Hepatic stellate cell (primary cell): ENCODE measurements at regions not wholly inside any gene's neighbourhood (a gene's known extent, or its start where the extent isn't known, plus 50 kb on each side); places are given as distances from the start of the nearest gene placed in this dataset.
"Not testable (repeated sequence)": the region's sequence is repeated elsewhere in the genome, so short reads cannot be mapped to it uniquely, and the experiment has no call there.

ENCODE experiments used
- DNase-seq: peaks from one replicate; pipeline ENCODE4 v3.0.0; 2011; ENCODE audit warnings: low spot score

DNA sequence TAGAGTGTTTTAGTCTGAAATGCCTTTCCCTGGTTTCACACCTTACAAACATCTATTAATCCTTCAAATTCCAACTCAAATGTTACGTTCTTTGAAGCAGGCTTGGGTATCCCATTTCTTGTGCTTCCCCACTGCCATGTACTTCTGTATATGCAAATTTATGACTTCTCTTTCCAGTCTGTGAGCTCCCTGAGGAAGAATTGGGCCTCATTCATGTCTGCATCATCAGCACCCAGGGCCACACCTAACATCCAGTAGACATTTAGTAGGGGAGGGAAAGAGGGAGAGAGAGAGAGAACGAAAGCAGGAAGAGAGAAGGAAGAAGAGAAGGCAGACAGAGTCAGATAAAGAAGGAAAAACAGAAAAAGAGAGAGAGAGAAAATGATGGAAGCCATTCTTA lies 53.3 kb upstream of the KY start:
- no peak for DNase-seq

GRCh38 chr3:134704556-134704955 lies 53.7 kb upstream of the KY start:
- DNase-seq = no peak

GRCh38 chr3:134707908-134708597 lies 57.2 kb upstream of the KY start:
- DNase-seq = peak; percentile 22

DNA sequence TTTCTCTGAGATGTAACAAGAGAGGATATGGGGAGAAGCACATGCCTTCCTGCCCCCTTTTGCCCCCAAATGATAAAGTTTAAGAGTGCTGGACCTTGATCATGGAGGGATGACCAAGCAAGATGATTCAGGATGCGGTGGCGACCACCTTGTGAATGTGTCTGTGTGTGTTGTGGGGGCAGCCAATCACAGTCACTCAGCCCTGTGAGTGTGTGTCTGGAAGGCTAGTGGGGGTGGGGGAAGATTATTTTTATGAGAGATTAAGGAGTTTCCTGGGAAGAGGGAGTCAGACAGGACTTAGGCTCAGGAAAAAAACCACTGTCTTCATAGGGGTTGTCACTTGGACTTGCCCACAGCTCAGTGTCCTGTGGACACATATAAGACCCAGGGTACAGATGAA lies 57.8 kb upstream of the KY start:
- DNase-seq = no peak

DNA sequence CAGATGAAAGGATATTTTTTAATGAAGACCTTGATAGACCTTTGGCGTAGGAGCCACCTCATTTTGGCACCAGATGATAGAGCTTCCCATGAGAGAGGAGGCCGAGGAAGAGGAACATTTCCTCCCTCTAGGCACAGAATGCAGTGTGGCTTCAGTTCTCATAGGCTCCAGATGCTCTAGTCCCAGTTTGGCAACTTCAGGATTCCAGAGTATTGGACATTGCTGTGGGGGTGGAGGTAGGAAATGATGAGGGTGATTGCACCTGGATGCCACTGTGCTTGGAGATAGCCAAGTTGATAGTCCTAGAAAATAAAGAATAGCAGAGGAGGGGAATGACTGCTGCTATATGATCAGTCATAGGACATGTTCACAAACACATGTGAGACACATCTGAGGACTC lies 58.3 kb upstream of the KY start:
- DNase-seq = no peak

DNA sequence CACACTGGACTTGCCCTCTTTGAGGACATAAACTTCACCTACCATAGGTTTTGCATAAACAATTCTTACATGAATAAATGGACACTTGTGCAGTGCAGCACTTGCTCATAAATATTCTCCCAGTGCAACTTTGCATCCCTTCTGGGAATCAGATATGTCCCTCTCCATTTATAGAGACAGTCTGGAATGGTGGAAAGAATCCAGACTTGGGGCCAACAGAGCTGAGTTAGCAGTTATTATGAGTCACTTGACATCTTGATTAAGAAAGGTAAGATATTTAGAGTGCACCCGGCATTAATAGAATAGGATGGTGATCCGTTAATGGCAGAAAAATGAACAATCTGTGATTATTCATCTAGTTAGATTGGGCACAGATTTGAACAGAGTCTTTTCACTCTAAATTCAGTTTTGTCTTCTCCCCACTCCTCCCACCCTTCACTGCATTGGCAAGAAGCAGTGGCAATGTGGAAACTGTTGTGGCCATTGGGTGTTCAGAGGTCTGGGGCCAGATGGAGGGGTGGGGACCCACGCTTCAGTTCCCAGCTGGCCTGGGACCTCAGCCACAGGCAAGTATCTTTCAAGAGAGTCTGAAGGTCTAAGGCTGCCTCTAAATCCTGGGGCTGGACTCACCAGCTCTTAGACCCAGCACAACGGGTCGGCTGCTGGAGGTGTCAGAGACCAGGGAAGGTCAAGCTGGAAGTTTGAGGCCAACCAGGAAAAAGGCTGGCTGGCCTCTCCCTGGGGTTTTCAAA lies 58.9 kb upstream of the KY start:
- DNase-seq = no peak

- DNase-seq = no peak
These were observed 59.5 kb upstream of the KY start for GRCh38 chr3:134710313-134710680.

DNA sequence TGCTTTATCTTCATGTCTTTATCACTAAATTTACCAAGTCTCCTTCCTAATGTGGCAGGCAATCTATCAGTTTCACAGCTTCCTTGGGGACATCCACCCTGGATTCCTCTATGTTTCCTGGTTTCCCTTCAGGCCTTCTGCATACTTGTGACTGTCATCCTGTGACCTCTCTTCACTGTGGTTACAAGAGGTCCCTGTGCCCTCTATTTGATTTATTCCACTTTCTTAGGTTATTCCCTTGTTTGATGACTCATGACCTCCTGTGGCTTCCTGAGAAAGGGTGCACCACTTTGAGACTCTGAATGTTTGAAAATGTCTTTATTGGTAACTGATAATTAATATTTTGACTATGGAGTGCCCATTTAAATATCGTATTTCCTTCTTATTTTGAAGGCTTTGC lies 60.5 kb upstream of the KY start:
- no peak for DNase-seq

DNA sequence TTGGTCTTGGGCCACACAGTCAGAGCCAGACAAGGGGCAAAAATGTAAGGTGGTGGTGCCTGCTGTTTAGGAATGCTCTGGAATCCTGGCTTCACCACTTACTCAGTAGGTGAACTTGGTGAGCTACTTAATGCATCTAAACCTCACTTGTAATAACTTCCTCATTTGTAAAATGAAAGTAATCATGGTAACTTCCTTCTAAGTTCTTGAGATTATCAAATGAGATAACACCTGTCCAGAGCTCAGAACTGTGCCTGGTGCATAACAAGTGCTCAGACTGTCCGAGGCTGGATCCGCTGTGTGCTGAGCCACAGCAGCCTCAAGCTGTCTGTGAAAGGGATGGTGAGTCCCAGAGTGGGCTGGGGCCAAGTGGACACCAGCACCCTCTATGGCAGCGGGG lies 62.8 kb upstream of the KY start:
- DNase-seq = no peak

- DNase-seq = peak; percentile 23
These were observed 67.9 kb upstream of the KY start for GRCh38 chr3:134718726-134719125.

GRCh38 chr3:134721214-134721613 lies 70.4 kb upstream of the KY start:
- DNase-seq = no peak

DNA sequence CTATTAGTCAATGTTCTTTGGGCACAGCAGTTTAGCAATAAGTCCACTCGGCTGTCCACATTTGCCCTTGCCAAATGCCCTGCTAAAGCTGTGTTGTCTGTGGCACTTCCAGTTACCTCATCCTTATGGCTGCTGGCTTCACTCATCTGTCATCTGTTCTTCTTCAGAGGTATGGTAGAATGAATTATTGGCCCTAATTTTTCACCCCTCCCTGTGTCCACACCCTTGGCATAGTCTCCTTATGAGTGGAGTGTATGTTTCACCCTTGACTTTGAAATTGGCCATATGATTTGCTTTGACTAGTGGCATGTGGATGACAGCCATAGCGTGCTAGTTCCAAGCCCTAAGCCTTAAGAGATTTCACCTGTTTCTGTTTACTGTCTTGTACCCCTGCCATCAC lies 72.1 kb upstream of the EPHB1 start:
- no peak for DNase-seq

DNA sequence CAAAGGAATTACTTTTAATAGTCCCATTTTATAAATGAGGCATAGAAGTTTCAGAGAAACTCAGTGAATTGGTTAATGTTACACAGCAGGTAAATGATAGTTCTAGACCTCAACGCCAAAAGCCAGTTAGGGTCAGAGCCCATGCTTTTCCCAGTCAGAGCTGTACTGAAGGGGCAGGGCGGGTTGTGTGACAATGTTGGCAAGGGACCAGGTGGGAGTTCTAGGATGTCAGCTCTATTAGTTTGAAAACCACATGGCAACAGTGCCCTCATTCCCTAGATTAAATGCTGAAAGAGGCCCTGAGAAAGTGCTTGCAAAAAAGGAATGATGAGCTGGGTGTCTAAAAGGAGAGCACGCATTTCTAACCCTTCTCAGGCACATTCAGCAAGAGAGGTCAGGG lies 65.4 kb upstream of the EPHB1 start:
- no peak for DNase-seq

DNA sequence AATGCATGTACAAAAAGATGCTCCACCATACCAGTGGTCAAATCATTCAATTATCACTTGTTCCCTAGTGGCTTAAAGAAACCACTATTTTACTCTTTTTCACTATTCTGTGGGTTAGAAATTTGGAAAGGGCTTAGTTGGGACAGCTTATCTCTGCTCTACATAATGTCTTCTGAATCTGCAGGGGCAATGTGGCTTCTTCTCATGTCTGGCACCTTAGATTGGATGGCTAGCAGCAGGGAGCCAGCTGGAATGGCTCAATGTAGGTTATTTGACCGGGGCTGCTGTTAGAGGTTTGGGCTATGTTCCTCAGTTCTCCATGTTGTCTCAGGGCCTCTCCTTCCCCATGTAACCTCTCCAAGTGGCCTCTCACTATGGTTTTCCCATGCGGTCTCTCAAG lies 57.5 kb upstream of the EPHB1 start:
- DNase-seq = no peak

DNA sequence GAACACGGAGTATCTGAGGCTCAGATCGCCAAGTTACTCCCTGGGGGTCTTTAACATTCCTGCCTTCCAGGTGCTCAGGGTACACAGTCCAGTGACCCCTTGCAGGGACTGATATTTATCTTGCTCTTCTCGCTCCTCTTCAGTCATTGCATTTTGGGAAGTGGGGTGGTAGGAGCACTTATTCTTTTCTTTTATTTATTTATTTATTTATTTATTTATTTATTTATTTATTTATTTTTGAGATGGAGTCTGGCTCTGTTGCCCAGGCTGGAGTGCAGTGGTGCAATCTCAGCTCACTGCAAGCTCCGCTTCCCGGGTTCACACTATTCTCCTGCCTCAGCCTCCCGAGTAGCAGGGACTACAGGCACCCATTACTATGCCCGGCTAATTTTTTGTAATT lies 55.0 kb upstream of the EPHB1 start:
- not testable (repeated sequence) for DNase-seq

DNA sequence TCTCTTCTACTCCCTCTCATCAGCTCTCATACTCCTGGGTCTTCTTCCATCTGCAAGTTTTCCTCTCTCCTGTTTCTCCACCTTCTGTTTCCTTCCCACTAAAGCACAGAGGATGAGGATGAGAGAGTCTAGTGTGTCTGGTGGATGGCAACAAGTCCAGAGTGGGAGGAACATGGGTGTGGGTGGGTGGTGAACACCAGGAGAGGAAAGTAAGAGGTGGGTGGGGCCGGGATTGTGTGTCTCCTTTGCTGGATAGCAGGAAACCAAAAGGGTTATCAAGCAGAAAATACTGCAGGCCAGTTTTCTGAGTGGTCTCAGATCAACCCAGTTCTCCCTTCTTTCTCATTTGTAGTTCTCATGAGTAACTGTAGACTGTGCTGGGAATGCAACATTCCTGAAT lies 52.9 kb upstream of the EPHB1 start:
- no peak for DNase-seq

DNA sequence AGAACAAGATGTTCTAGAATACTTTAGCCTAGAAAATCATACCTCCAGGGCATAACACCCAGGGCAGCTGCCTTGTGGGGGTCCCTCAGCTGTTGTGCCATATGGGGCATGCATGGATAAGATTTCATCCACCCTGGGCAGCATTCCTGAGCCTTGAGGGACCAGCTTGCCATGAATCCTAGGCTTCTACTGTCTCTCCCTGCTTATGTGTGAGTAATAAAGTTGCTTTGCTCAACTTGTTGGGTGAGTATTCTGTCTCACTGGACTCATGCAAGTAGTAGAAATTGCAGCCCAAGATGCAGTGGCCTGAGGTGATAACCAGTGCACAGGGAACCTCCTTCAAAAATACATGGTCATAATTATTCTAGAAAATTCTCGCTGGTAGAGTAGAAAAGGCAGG lies 52.1 kb upstream of the EPHB1 start:
- DNase-seq = no peak
